GM21723 (cell line): ENCODE measurements at regions not wholly inside any gene's neighbourhood (a gene's known extent, or its start where the extent isn't known, plus 50 kb on each side); places are given as distances from the start of the nearest gene placed in this dataset.

Experiments
- ATAC-seq: cut with Tn5 transposase; IDR thresholded peaks from one replicate; pipeline ENCODE4 v1.9.1; 2021; ENCODE audit warnings: mild to moderate bottlenecking, moderate library complexity; ENCODE audit not compliant: unreplicated experiment

GRCh38 chr9:100937382-100937781 is 91.1 kb upstream of the PLPPR1 start:
- ATAC-seq: no peak

GRCh38 chr9:100938507-100938906 is 90.0 kb upstream of the PLPPR1 start:
- no peak for ATAC-seq

GRCh38 chr9:100939636-100940035 is 88.9 kb upstream of the PLPPR1 start:
- no peak for ATAC-seq

GRCh38 chr9:100959226-100959625 is 69.3 kb upstream of the PLPPR1 start:
- ATAC-seq: no peak
